ENCODE measurements at regions not wholly inside any gene's neighbourhood (a gene's known extent, or its start where the extent isn't known, plus 50 kb on each side); places are given as distances from the start of the nearest gene placed in this dataset.
"Not testable (repeated sequence)": the region's sequence is repeated elsewhere in the genome, so short reads cannot be mapped to it uniquely, and the experiment has no call there.

GRCh38 chr10:95137990-95138625, 55.9 kb upstream of the ACSM6 start:
- DNase-seq (ENCODE audit: low spot score): not testable (repeated sequence)

DNA sequence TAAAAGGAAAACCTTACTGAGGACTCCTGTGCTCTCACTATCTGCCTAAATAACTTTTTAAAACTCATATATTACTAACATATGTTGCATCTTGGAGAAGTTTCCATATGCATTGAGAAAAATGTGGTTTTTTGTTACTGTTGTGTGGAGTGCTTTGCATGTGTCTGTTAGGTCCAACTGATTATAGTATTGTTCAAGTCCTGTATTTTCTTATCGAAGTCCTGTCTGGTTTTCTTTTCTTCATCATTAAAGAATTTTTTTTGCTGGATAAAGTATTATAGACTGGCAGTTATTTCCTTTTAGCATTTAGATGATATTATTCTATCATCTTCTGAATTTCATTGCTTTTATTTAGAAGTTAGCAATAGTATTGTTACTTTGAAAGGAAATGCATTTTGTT, 59.5 kb upstream of the ACSM6 start:
- DNase-seq (ENCODE audit: low spot score): no peak

DNA sequence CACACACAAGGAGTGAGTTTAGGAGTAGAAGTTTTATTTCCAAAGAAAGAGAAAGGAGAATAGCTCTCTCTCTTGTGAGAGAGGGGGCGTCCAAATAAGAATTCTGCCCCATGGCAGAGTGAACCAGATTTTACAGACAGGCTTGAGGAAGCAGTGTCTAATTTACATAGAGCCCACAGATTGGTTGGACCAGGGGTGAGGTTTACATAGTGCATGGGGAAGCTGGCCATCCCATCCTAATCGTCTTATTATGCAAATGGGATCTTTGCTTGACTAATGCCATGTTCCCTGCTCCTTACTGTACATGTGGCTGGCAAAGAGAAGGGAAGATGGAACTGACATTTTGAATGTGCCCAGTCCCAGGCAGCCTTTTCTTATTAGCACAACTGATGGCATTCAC, 60.0 kb upstream of the ACSM6 start:
- no peak for DNase-seq (ENCODE audit: low spot score)

DNA sequence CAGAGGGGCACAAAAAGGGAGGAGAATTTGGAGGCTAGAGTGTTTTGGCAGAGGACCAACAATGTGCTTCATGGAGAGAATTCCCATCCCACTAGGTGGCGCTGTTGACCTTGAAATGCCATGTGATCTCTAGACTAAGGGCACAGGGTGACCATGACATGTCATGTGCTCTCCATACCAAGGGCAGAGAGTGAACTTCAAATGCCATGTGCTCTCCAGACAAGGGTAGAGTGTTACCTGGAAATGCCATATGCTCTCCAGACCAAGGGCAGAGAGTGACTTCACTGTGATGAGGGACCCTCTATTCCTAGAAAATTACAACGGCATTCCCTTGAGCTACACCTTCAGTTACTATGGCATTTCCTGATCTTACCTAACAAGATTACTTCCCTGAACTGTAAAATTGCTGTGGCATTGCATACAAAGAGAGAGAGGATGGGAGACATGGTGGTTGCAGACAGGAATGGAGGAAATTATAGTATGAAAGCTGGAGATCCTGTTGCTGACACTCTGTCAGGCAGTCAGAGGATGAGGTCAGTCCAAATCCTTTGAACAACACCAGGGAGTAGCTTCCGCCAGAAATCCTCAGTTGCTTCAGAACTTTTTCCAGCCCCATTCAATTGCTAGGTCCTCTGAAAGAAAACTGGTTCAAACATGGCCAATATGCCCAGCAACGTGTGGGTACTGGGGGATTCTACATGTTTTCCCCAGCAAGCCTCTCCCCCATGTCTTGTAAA, 60.9 kb upstream of the ACSM6 start:
- DNase-seq (ENCODE audit: low spot score): peak; percentile 85

DNA sequence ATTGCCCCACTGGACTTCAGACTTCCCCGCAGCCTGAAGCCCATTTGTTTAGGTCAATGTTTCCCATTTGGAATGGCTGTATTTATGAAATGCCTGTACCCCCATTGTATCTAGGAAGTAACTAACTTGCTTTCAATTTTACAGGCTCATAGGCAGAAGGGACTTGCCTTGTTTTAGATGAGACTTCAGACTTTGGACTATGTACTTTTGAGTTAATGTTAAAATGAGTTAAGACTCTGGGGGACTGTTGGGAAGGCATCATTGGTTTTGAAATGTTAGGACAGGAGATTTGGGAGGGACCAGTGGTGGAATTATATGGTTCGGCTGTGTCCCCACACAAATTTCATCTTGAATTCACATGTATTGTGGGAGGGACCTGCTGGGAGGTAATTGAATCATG, 61.1 kb upstream of the CYP2C8 start:
- DNase-seq (ENCODE audit: low spot score): not testable (repeated sequence)

- no peak for DNase-seq (ENCODE audit: low spot score)
These were observed 56.3 kb upstream of the CYP2C8 start for GRCh38 chr10:95125582-95125981.

- no peak for DNase-seq (ENCODE audit: low spot score)
These were observed 53.4 kb upstream of the CYP2C8 start for GRCh38 chr10:95122736-95123135.

- DNase-seq (ENCODE audit: low spot score): no peak
These were observed 52.6 kb upstream of the CYP2C8 start for GRCh38 chr10:95121904-95122303.
